Pons (tissue), 1 donor: ENCODE measurements at regions not wholly inside any gene's neighbourhood (a gene's known extent, or its start where the extent isn't known, plus 50 kb on each side); places are given as distances from the start of the nearest gene placed in this dataset.

Experiments
- DNase-seq: peaks from one replicate; pipeline ENCODE4 v3.0.0-alpha.2; 2016; ENCODE audit warnings: low spot score

DNA sequence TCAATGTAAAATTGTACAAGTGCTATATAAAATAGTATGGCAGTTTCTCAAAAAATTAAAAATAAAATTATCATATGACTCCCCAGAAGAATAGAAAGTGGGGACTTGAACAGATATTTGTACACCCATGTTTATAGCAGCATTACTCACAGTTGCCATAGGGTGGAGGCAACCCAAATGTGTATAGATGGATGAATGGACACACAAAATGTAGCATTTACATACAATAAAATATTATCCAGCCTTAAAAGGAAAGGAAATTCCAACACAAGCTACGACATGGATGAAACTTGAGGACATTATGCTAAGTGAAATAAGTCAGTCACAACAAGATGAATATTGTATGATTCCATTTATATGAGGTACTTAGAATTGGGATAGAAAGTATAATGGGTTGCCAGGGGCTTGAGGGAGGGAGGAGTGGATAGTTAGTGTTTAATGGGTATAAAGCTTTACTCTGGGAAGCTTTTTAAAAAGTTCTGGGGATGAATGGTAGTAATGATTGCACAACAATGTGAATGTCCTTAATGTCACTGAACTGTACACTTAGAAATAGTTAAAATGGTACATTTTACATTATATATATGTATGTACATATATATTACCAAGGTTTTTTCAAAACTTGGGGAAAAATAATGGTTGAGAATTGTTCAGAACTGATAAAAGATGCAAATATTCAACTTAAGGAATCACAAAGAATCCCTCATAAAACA, 53.0 kb upstream of the ADORA3 start:
- no peak for DNase-seq

DNA sequence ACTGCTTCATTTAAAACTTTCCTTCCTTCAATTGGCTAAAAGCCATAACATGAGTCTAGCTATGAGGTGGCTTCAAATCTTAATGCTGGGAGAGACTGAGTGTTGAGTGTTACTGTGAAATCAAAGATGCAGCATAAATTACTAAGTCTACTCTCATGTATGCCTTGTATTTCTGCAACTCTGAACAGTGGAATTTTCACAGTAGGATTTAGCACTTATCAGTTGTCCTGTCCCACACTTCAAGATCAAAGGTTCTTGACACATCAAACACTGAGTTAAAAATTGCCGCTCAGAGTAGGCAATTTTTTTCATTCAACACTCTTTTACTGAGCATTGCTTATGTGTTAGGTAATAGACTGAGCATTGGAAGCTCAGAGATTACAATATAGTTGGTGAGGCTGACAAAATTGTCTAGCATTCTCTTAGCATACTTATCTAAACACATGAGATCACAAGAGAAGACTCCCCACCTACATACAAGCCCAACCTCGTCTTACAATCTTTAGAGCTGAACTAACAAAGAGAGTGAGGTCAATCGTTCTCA, 56.4 kb upstream of the ADORA3 start:
- no peak for DNase-seq

GRCh38 chr1:111561328-111561727, 57.9 kb upstream of the ADORA3 start:
- DNase-seq: no peak

DNA sequence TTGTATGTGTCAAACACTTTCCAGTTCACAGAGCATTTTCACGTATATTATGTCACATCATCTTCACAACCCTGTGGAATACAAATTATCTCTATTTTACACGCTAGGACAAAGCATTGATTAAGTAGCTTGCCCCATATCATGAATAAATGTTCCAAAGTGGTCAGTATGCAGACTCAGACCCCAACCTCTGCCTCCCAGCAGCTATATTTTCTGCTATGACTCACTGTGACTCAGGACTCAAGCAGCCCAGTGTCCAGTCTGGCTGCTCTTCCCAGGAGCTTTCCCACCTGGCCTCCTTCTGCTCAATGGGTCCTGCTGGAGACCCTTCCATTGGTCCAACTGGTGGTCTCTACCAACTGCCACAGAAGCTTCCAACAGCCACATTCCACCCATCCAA, 56.0 kb upstream of the RAP1A start:
- no peak for DNase-seq

- peak; percentile 98 for DNase-seq
Observed at GRCh38 chr1:111565079-111565478, 54.5 kb upstream of the RAP1A start.

DNA sequence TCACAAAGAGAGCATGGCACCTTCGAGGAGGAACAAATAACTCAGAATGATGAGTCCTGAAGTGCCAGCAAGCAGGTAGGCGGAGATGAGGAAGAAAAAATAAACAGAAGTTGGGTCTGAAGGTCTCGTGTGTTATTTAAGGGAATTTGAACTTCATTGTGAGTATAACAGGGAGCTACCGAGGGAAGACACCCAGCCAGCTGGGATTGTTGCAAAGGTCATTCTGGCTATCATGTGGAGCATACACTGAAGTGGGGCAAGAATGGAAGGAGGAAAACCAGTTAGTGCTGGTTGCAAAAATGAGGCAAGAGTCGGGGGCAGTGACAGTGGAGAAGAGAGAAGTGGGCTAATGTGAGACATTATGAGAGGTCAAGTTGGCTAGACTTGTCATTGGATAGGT, 53.6 kb upstream of the RAP1A start:
- DNase-seq: peak; percentile 25

GRCh38 chr1:111568160-111568647, 51.4 kb upstream of the RAP1A start:
- DNase-seq: no peak
